NT2/D1 (cell line): ENCODE measurements at regions not wholly inside any gene's neighbourhood (a gene's known extent, or its start where the extent isn't known, plus 50 kb on each side); places are given as distances from the start of the nearest gene placed in this dataset.

ENCODE experiments used
- YY1 ChIP-seq: IDR thresholded peaks from 2 replicates; pipeline ENCODE4 v1.6.1; 2011; ENCODE audit not compliant: insufficient read length, insufficient read depth
- ZNF274 ChIP-seq: IDR thresholded peaks from 2 replicates; pipeline ENCODE4 v1.6.1; 2011; ENCODE audit warnings: mild to moderate bottlenecking, low read depth, low read length

GRCh38 chr2:175743011-175743410, 259.1 kb downstream of the LNPK start:
- TF ChIP-seq ZNF274, result no peak
- no peak for TF ChIP-seq YY1
